ENCODE measurements at regions not wholly inside any gene's neighbourhood (a gene's known extent, or its start where the extent isn't known, plus 50 kb on each side); places are given as distances from the start of the nearest gene placed in this dataset.

GRCh38 chr4:22573198-22573597 lies 57.3 kb upstream of the ADGRA3 start:
- Histone ChIP-seq H3F3A (ENCODE audit: insufficient read depth, low read length, poor library complexity, severe bottlenecking) (no peaks in the 10 kb centered on the region), H3K27ac (ENCODE audit: low read length) (no peak overlapping the region), H3K36me3 (ENCODE audit: insufficient read depth, low read length) (no peaks in the 10 kb centered on the region), H4K20me1 (ENCODE audit: insufficient read depth) (no peaks in the 10 kb centered on the region), H3K9me2 (ENCODE audit: insufficient read depth, low read length) (no peaks in the 10 kb centered on the region), H3K4me3 (ENCODE audit: low read length) (no peak overlapping the region), H3K4me2 (ENCODE audit: low read length) (no peak overlapping the region), H3K27me3 (ENCODE audit: insufficient read depth, low read depth, low read length) (no peaks in the 10 kb centered on the region), H3K79me2 (replicated peaks; ENCODE audit: insufficient read depth, low read length) (no peaks in the 10 kb centered on the region), H3K9me3 (ENCODE audit: low read length) (no peaks in the 10 kb centered on the region), H2AFZ (ENCODE audit: low read depth, low read length) (no peak overlapping the region), H3K9ac (ENCODE audit: low read length) (no peak overlapping the region)
- TF ChIP-seq EZH2 (IDR thresholded peaks at IDR 0.05; ENCODE audit: borderline replicate concordance, insufficient read depth, low read length, poor library complexity, severe bottlenecking) (no peak), TAF1 (IDR thresholded peaks at IDR 0.05; ENCODE audit: low read depth) (no peak)
- TF ChIP-seq, protein P1, sequence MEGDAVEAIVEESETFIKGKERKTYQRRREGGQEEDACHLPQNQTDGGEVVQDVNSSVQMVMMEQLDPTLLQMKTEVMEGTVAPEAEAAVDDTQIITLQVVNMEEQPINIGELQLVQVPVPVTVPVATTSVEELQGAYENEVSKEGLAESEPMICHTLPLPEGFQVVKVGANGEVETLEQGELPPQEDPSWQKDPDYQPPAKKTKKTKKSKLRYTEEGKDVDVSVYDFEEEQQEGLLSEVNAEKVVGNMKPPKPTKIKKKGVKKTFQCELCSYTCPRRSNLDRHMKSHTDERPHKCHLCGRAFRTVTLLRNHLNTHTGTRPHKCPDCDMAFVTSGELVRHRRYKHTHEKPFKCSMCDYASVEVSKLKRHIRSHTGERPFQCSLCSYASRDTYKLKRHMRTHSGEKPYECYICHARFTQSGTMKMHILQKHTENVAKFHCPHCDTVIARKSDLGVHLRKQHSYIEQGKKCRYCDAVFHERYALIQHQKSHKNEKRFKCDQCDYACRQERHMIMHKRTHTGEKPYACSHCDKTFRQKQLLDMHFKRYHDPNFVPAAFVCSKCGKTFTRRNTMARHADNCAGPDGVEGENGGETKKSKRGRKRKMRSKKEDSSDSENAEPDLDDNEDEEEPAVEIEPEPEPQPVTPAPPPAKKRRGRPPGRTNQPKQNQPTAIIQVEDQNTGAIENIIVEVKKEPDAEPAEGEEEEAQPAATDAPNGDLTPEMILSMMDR (IDR thresholded peaks at IDR 0.05; ENCODE audit: poor library complexity, severe bottlenecking), result no peak

- Histone ChIP-seq H3K4me3 (ENCODE audit: low read length) (no peak overlapping the region), H3K79me2 (replicated peaks; ENCODE audit: insufficient read depth, low read length) (no peaks in the 10 kb centered on the region), H3K36me3 (ENCODE audit: insufficient read depth, low read length) (no peaks in the 10 kb centered on the region), H3K9me3 (ENCODE audit: low read length) (no peaks in the 10 kb centered on the region), H3K4me2 (ENCODE audit: low read length) (no peak overlapping the region), H3K9me2 (ENCODE audit: insufficient read depth, low read length) (no peaks in the 10 kb centered on the region), H4K20me1 (ENCODE audit: insufficient read depth) (no peaks in the 10 kb centered on the region), H3K27me3 (ENCODE audit: insufficient read depth, low read depth, low read length) (no peaks in the 10 kb centered on the region), H3F3A (ENCODE audit: insufficient read depth, low read length, poor library complexity, severe bottlenecking) (no peaks in the 10 kb centered on the region), H3K9ac (ENCODE audit: low read length) (no peak overlapping the region), H2AFZ (ENCODE audit: low read depth, low read length) (no peak overlapping the region), H3K27ac (ENCODE audit: low read length) (no peak overlapping the region)
- TF ChIP-seq, protein P2, sequence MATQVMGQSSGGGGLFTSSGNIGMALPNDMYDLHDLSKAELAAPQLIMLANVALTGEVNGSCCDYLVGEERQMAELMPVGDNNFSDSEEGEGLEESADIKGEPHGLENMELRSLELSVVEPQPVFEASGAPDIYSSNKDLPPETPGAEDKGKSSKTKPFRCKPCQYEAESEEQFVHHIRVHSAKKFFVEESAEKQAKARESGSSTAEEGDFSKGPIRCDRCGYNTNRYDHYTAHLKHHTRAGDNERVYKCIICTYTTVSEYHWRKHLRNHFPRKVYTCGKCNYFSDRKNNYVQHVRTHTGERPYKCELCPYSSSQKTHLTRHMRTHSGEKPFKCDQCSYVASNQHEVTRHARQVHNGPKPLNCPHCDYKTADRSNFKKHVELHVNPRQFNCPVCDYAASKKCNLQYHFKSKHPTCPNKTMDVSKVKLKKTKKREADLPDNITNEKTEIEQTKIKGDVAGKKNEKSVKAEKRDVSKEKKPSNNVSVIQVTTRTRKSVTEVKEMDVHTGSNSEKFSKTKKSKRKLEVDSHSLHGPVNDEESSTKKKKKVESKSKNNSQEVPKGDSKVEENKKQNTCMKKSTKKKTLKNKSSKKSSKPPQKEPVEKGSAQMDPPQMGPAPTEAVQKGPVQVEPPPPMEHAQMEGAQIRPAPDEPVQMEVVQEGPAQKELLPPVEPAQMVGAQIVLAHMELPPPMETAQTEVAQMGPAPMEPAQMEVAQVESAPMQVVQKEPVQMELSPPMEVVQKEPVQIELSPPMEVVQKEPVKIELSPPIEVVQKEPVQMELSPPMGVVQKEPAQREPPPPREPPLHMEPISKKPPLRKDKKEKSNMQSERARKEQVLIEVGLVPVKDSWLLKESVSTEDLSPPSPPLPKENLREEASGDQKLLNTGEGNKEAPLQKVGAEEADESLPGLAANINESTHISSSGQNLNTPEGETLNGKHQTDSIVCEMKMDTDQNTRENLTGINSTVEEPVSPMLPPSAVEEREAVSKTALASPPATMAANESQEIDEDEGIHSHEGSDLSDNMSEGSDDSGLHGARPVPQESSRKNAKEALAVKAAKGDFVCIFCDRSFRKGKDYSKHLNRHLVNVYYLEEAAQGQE (IDR thresholded peaks at IDR 0.05; ENCODE audit: borderline replicate concordance), result no peak
- TF ChIP-seq TAF1 (IDR thresholded peaks at IDR 0.05; ENCODE audit: low read depth) (no peak), EP300 (conservative IDR thresholded peaks at IDR 0.05; ENCODE audit: poor library complexity, severe bottlenecking) (no peak), RAD21 (conservative IDR thresholded peaks at IDR 0.05) (no peak), SMC3 (conservative IDR thresholded peaks at IDR 0.05; ENCODE audit: poor library complexity) (no peak), POLR2AphosphoS5 (IDR thresholded peaks at IDR 0.05) (no peak), MXI1 (conservative IDR thresholded peaks at IDR 0.05; ENCODE audit: poor library complexity, severe bottlenecking) (no peak), EZH2 (IDR thresholded peaks at IDR 0.05; ENCODE audit: borderline replicate concordance, insufficient read depth, low read length, poor library complexity, severe bottlenecking) (no peak)
- TF ChIP-seq, protein P1 (IDR thresholded peaks at IDR 0.05; ENCODE audit: poor library complexity, severe bottlenecking), result no peak
Observed at GRCh38 chr4:22573641-22574040, 57.8 kb upstream of the ADGRA3 start.

Measured in neural cell (in vitro differentiated cells).